ENCODE measurements at regions not wholly inside any gene's neighbourhood (a gene's known extent, or its start where the extent isn't known, plus 50 kb on each side); places are given as distances from the start of the nearest gene placed in this dataset.

DNA sequence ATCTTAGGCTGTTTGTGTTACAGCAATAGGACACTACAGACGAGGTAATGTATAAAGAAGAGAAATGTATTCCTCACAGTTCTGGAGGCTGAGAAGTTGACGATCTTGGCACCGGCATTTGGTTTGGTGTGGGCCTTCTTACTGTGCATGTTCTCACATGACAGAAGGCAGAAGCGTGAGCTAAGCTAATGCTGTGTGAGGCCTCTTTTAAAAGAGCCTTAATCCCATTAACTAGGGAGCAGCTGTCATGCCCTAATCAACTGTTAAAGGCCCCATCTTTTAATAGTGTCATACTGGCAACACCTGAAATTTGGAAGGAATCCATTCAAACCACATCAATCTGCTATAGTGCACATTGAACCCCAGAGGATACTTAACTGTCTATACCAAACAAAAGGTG is 992.9 kb downstream of the GALC start:
- intact Hi-C loops (cut with DNase I; ENCODE audit: low total_unique reads): no loop called here
- Histone ChIP-seq H3K4me1 (no peaks in the 10 kb centered on the region), H3K4me3 (no peak overlapping the region), H3K27ac (no peak overlapping the region), H3K9me3 (no peaks in the 10 kb centered on the region), H3K27me3 (no peaks in the 10 kb centered on the region), H3K36me3 (no peaks in the 10 kb centered on the region)
- TF ChIP-seq, protein P1, sequence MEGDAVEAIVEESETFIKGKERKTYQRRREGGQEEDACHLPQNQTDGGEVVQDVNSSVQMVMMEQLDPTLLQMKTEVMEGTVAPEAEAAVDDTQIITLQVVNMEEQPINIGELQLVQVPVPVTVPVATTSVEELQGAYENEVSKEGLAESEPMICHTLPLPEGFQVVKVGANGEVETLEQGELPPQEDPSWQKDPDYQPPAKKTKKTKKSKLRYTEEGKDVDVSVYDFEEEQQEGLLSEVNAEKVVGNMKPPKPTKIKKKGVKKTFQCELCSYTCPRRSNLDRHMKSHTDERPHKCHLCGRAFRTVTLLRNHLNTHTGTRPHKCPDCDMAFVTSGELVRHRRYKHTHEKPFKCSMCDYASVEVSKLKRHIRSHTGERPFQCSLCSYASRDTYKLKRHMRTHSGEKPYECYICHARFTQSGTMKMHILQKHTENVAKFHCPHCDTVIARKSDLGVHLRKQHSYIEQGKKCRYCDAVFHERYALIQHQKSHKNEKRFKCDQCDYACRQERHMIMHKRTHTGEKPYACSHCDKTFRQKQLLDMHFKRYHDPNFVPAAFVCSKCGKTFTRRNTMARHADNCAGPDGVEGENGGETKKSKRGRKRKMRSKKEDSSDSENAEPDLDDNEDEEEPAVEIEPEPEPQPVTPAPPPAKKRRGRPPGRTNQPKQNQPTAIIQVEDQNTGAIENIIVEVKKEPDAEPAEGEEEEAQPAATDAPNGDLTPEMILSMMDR (IDR thresholded peaks at IDR 0.05): no peak
- no peak for DNase-seq

DNA sequence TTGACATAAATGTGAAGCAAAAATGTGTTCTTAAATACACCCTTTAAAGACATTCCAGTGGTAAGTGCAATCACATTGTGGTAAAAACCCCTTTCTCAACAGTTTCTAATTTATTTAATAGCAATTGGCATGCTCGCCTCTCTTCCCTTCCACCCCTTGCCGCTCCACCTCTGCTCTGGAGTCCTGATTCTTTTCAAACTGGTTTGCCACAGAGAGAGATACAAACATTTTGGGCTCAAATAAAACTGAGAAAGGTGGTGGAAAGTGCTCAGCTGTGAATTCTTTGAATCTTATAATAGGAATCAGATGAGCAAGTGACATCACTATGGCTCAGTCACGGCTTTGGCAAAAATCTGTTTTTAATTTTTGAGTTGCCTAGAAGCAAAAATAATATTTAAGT is 993.9 kb downstream of the GALC start:
- H3K27me3 ChIP-seq: no peaks in the 10 kb centered on the region
- H3K4me1 ChIP-seq: no peaks in the 10 kb centered on the region
- no peak overlapping the region for H3K4me3 ChIP-seq
- TF ChIP-seq, protein P1 (IDR thresholded peaks at IDR 0.05): no peak
- H3K9me3 ChIP-seq: no peaks in the 10 kb centered on the region
- no peak overlapping the region for H3K27ac ChIP-seq
- no peaks in the 10 kb centered on the region for H3K36me3 ChIP-seq
- DNase-seq: no peak
- intact Hi-C loops (cut with DNase I; ENCODE audit: low total_unique reads): no loop called here

DNA sequence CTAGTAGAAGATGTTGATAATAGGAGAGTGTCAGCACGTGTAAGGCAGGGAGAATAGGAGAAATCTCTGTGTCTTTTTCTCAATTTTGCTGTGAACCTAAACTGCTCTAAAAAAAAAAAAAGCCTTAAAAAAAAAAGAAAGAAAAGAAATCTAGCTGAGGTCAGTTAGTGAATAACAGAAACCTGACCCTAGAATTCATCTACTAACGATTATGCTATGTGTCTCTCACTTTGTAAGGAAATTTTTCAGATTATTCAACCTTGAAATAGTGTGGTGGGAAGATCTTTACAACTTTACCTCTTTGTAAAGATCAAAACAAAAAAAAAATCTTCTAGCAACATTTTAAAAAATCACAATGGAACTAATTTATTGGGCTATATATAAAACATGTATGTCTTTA is 995.7 kb downstream of the GALC start:
- no peak for DNase-seq
- intact Hi-C loops (cut with DNase I; ENCODE audit: low total_unique reads): no loop called here
- no peaks in the 10 kb centered on the region for H3K9me3 ChIP-seq
- no peaks in the 10 kb centered on the region for H3K4me1 ChIP-seq
- H3K27me3 ChIP-seq: no peaks in the 10 kb centered on the region
- TF ChIP-seq, protein P1 (IDR thresholded peaks at IDR 0.05): no peak
- H3K36me3 ChIP-seq: no peaks in the 10 kb centered on the region
- H3K4me3 ChIP-seq: no peak overlapping the region
- no peak overlapping the region for H3K27ac ChIP-seq

DNA sequence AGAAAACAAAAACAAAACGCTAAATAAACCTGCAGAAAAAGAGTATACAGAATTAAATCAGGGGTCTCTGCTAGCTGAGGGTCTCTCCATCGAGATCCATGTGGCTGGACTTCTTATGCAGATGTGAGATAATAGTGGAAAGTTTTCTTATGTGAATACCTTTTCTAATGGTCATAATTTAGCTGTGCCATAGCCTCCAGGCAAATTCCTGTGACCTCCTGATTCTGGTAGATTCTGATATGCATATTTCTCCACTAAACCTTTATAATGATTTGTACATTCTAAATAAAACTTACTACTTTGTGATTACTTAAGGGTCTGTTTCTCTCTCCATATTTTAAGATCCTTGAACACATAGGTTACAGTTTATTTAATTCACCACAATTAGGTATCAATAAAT is 1002.6 kb downstream of the GALC start:
- no peak for DNase-seq
- intact Hi-C loops (cut with DNase I; ENCODE audit: low total_unique reads): no loop called here
- Histone ChIP-seq H3K4me3 (no peak overlapping the region), H3K36me3 (no peaks in the 10 kb centered on the region), H3K4me1 (no peaks in the 10 kb centered on the region), H3K27ac (no peak overlapping the region), H3K9me3 (no peaks in the 10 kb centered on the region), H3K27me3 (no peaks in the 10 kb centered on the region)
- TF ChIP-seq, protein P1 (IDR thresholded peaks at IDR 0.05): no peak

DNA sequence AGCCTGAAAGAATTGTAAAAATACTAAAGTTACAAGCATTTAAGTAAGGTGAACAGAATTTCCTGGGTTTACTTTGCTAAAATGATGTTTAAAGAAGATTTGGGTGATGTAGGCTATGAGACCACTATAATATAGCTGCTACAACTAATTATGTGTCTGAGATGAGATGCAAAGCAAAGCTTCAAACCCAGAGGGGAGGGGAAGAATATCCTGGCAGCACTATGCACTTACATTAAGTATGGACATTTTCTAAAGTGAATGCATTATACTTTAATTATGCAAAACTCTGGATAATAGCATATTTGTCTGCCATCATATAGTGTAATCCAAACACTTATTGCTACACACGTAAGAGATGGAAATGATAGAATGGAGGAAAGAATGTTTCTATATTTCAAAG is 1003.7 kb downstream of the GALC start:
- TF ChIP-seq, protein P1 (IDR thresholded peaks at IDR 0.05): no peak
- no peak for DNase-seq
- no peaks in the 10 kb centered on the region for H3K27me3 ChIP-seq
- H3K36me3 ChIP-seq: no peaks in the 10 kb centered on the region
- no peak overlapping the region for H3K27ac ChIP-seq
- H3K9me3 ChIP-seq: no peaks in the 10 kb centered on the region
- intact Hi-C loops (cut with DNase I; ENCODE audit: low total_unique reads): no loop called here
- H3K4me3 ChIP-seq: no peak overlapping the region
- no peaks in the 10 kb centered on the region for H3K4me1 ChIP-seq

DNA sequence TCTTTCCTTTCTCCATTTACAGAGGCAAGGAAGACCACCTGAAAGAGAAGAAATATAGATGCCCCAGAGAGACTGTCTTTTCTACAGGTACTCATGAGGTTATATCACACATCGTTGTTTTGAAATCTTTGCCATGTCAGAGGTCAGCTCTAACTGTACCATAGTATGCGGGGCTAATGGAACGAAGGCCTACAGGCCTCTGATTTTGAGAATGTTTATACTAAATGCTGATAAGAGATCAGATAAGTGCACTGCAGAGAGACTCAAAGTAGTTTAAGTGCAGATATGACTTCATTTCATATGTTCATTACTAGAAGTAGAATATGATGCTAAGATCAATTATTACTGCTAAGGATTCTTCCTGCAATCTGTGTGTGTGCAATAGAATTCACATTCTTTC is 1005.0 kb downstream of the GALC start:
- H3K27ac ChIP-seq: no peak overlapping the region
- TF ChIP-seq, protein P1 (IDR thresholded peaks at IDR 0.05): no peak
- intact Hi-C loops (cut with DNase I; ENCODE audit: low total_unique reads): no loop called here
- no peaks in the 10 kb centered on the region for H3K36me3 ChIP-seq
- no peaks in the 10 kb centered on the region for H3K4me1 ChIP-seq
- no peak overlapping the region for H3K4me3 ChIP-seq
- H3K27me3 ChIP-seq: no peaks in the 10 kb centered on the region
- no peaks in the 10 kb centered on the region for H3K9me3 ChIP-seq
- DNase-seq: no peak
